Right lobe of liver (tissue), 6 donors: ENCODE measurements at regions not wholly inside any gene's neighbourhood (a gene's known extent, or its start where the extent isn't known, plus 50 kb on each side); places are given as distances from the start of the nearest gene placed in this dataset.

Experiments
- ATAC-seq, 4 donors: fragments of 200-7000 bp; cut with Tn5 transposase; one replicate each; pipeline ENCODE4 v1.9.1; 2020; ENCODE audit warnings: mild to moderate bottlenecking in 4 of 4, moderate library complexity in 4 of 4
- DNase-seq, 3 donors: peaks; one replicate each; pipeline ENCODE4 v3.0.0-alpha.2; 2020
- H3K27ac ChIP-seq, 3 donors: fragments of 200-600 bp; one replicate each; pipeline ENCODE4 v1.8.0; 2022
- H3K27me3 ChIP-seq, 2 donors: fragments of 200-600 bp; one replicate each; pipeline ENCODE4 v1.8.0; 2022
- H3K36me3 ChIP-seq, 4 donors: fragments of 200-600 bp; sonication (generic) in 1 of 4; one replicate each; pipeline versions ENCODE4 v1.5.1 to v1.8.0; 2017 to 2022; ENCODE audit warnings: control low read depth in 1 of 4
- H3K4me1 ChIP-seq, 4 donors: fragments of 200-600 bp; sonication (generic) in 1 of 4; one replicate each; pipeline versions ENCODE4 v1.5.1 to v1.8.0; 2017 to 2022; ENCODE audit warnings: control low read depth in 1 of 4
- H3K4me3 ChIP-seq, 3 donors: fragments of 200-600 bp; one replicate each; pipeline ENCODE4 v1.8.0; 2022
- H3K9me3 ChIP-seq, 4 donors: fragments of 200-600 bp; sonication (generic) in 1 of 4; one replicate each; pipeline versions ENCODE4 v1.5.1 to v1.8.0; 2017 to 2022; ENCODE audit warnings: control low read depth in 1 of 4
- POLR2A ChIP-seq: fragments of 450-650 bp; IDR thresholded peaks from one replicate; pipeline ENCODE4 v1.6.1; 2017; ENCODE audit warnings: antibody characterized with exemption, mild to moderate bottlenecking
- WGBS: methylation state at CpG from one replicate; pipeline ENCODE4 v1.1.6; 2018; ENCODE audit warnings: low coverage, low lambda C conversion rate; ENCODE audit not compliant: insufficient coverage; ENCODE audit errors: missing lambda C conversion rate; 5-methylcytosine and 5-hydroxymethylcytosine counted together
- intact Hi-C, 2 donors: fragments of 100-400 bp; cut with DNase I; formaldehyde crosslinking; loops; one replicate each; pipeline versions ENCODE4 v1.11.2 to v1.14.1; 2022
- TF ChIP-seq, protein P1 (sequence below), 4 donors: fragments of 200-600 bp in 3 of 4; fragments of 450-650 bp in 1 of 4; IDR thresholded peaks; one replicate each; pipeline versions ENCODE4 v1.5.1 to v1.8.0; 2016 to 2022; ENCODE audit warnings: antibody characterized with exemption in 4 of 4, mild to moderate bottlenecking in 2 of 4
- donor health status: DM: no; HTN: yes; CAD: no.
- donor health status: DM: no; HTN: no; CAD: no.
- donor health status: DM: no; HTN: no; CAD: no.
- donor health status: DM: no; HTN: yes; CAD: no.
- donor health status: DM: no; HTN: yes; CAD: no.

DNA sequence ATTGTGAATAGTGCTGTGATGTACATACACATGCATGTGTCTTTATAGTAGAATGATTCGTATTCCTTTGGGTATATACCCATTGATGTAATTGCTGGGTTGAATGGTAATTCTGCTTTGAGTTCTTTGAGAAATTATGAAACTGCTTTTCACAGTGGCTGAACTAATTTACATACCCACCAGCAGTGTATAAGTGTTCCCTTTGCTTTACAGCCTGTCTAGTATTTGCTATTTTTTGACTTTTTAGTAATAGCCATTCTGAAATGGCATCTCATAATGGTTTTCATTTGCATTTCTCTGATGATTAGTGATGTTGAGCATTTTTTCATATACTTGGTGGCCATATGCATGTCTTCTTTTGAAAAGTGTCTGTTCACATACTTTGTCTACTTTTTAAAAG lies 54.5 kb upstream of the FAM78B start:
- ATAC-seq (no peak), DNase-seq (no peak)
- H3K9me3 ChIP-seq: peaks cover 0 to 4% (median 0%) of the 10 kb centered on the region in 4 donors
- intact Hi-C loops: no loop called here
- no peaks in the 10 kb centered on the region for H3K4me1 ChIP-seq
- H3K36me3 ChIP-seq: no peaks in the 10 kb centered on the region
- TF ChIP-seq, protein P1, sequence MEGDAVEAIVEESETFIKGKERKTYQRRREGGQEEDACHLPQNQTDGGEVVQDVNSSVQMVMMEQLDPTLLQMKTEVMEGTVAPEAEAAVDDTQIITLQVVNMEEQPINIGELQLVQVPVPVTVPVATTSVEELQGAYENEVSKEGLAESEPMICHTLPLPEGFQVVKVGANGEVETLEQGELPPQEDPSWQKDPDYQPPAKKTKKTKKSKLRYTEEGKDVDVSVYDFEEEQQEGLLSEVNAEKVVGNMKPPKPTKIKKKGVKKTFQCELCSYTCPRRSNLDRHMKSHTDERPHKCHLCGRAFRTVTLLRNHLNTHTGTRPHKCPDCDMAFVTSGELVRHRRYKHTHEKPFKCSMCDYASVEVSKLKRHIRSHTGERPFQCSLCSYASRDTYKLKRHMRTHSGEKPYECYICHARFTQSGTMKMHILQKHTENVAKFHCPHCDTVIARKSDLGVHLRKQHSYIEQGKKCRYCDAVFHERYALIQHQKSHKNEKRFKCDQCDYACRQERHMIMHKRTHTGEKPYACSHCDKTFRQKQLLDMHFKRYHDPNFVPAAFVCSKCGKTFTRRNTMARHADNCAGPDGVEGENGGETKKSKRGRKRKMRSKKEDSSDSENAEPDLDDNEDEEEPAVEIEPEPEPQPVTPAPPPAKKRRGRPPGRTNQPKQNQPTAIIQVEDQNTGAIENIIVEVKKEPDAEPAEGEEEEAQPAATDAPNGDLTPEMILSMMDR (IDR thresholded peaks at IDR 0.05): no peak
- no peak for TF ChIP-seq POLR2A
- no peak overlapping the region for H3K27ac ChIP-seq
- WGBS: 47% methylated on average over 1 of the region's 1 CpG
- no peaks in the 10 kb centered on the region for H3K27me3 ChIP-seq
- H3K4me3 ChIP-seq: no peak overlapping the region

DNA sequence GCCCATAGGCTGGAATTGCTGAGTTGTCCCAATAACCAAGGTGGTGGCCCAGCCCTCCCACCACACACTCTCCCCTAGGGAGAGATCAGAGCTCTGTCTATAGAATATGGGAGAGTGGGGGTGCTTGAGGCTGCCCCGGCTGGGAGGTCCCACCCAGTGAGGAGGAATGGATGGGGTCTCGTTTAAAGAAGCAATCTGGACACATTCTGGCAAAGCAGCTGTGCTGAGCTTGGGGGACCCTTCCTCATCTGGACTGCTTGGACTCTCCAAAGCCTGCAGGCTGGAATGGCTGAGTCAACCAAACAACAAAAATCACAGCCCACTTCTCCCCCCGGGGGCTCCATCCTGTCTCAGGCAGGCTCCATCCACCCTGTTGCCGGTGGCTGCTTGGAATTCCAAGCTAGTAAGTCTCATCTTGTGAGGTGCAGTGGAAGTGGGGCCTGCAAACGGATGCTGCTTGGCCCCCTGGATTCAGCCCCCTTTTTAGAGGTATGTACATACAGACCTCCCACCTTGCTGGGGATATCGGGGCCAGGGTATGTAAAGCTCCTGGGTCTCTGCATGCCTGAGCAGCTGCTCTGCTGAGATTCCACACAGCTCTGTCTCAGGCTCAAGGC lies 67.1 kb upstream of the FAM78B start:
- Histone ChIP-seq H3K9me3 (no peaks in the 10 kb centered on the region), H3K27ac (no peak overlapping the region), H3K4me3 (no peak overlapping the region), H3K4me1 (no peaks in the 10 kb centered on the region), H3K27me3 (no peaks in the 10 kb centered on the region), H3K36me3 (no peaks in the 10 kb centered on the region)
- intact Hi-C loops: no loop called here
- DNase-seq: no peak
- TF ChIP-seq, protein P1 (IDR thresholded peaks at IDR 0.05): no peak
- no peak for TF ChIP-seq POLR2A
- 58% methylated on average over 6 of the region's 6 CpGs for WGBS
- ATAC-seq: no peak

DNA sequence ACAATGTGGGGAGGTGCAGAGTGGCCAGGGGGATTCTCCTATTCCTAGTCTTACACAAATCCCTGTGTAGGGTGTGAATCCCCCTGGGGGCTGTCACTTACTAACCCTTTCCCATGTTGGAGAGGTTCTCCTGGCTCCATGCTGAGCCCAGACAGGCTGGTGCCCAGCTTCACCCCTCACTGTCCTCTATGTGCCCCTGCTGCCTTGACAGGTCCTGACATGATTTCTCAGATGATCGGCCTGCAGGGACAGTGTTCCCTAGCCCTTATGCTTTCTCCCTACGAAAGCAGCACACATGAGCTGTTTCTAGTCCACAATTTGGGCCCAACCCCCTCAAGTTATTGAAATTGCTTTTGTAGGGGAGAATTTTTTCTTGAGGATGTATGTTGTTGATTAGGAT lies 68.9 kb upstream of the FAM78B start:
- Histone ChIP-seq H3K4me3 (no peak overlapping the region), H3K36me3 (no peaks in the 10 kb centered on the region), H3K4me1 (no peaks in the 10 kb centered on the region), H3K9me3 (no peaks in the 10 kb centered on the region), H3K27ac (no peak overlapping the region), H3K27me3 (no peaks in the 10 kb centered on the region)
- DNase-seq (no peak), ATAC-seq (no peak)
- TF ChIP-seq, protein P1 (IDR thresholded peaks at IDR 0.05): no peak
- TF ChIP-seq POLR2A: no peak
- WGBS: 75% methylated on average over 2 of the region's 2 CpGs
- intact Hi-C loops: no loop called here

DNA sequence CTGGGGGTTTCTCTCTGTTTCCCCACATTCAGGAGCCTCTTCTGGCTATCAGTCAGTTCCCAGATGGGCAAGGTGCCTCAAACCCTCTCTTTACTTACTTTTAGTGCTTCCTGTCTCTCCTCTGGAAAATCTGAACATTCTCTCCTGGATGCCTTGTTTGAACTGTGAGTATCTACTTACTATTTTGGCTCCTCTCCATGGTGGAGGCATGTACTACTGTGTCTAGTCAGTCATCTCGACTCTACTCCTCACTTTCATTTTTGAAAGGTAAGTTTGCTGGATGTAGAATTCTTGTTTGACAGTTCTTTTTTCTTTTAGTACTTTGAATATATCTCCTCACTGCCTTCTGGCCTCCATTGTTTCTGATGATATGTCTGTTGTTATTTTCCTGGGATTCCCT lies 70.9 kb upstream of the FAM78B start:
- DNase-seq (no peak), ATAC-seq (no peak)
- Histone ChIP-seq H3K27ac (no peak overlapping the region), H3K9me3 (no peaks in the 10 kb centered on the region), H3K4me1 (no peaks in the 10 kb centered on the region), H3K27me3 (no peaks in the 10 kb centered on the region), H3K36me3 (no peaks in the 10 kb centered on the region), H3K4me3 (no peak overlapping the region)
- WGBS: 40% methylated on average over 1 of the region's 1 CpG
- intact Hi-C loops: no loop called here
- TF ChIP-seq POLR2A: no peak
- TF ChIP-seq, protein P1 (IDR thresholded peaks at IDR 0.05): no peak
